ENCODE measurements at regions not wholly inside any gene's neighbourhood (a gene's known extent, or its start where the extent isn't known, plus 50 kb on each side); places are given as distances from the start of the nearest gene placed in this dataset.

DNA sequence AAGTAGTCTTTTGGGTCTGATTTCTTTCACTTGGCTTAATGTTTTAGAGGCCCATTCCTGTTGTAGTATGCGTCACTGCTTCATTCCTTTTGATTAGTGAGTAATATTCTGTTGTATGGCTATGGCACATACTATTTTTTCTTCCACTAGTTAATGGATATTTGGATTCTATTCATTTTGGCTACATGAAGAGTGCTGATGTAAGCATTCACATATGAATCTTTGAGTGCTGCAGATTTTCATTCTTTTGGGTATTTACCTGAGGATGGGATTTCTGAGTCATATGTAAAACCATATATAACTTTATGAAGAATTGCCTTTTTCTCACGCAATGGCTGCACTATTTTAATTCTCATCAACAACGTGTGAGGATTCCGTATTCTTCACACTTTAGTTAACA, 113.6 kb downstream of the AHSP start:
- TF ChIP-seq, protein P1, sequence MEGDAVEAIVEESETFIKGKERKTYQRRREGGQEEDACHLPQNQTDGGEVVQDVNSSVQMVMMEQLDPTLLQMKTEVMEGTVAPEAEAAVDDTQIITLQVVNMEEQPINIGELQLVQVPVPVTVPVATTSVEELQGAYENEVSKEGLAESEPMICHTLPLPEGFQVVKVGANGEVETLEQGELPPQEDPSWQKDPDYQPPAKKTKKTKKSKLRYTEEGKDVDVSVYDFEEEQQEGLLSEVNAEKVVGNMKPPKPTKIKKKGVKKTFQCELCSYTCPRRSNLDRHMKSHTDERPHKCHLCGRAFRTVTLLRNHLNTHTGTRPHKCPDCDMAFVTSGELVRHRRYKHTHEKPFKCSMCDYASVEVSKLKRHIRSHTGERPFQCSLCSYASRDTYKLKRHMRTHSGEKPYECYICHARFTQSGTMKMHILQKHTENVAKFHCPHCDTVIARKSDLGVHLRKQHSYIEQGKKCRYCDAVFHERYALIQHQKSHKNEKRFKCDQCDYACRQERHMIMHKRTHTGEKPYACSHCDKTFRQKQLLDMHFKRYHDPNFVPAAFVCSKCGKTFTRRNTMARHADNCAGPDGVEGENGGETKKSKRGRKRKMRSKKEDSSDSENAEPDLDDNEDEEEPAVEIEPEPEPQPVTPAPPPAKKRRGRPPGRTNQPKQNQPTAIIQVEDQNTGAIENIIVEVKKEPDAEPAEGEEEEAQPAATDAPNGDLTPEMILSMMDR (IDR thresholded peaks at IDR 0.05): no peak
- no peak for TF ChIP-seq EZH2 (IDR thresholded peaks at IDR 0.05; ENCODE audit: borderline replicate concordance, insufficient read depth, low read depth, low read length, poor library complexity, severe bottlenecking)
